ENCODE measurements at regions not wholly inside any gene's neighbourhood (a gene's known extent, or its start where the extent isn't known, plus 50 kb on each side); places are given as distances from the start of the nearest gene placed in this dataset.

GRCh38 chr6:92114091-92114675 is 1305.2 kb downstream of the EPHA7 start (continued):
- no peak for TF ChIP-seq CUX1 (IDR thresholded peaks at IDR 0.05; ENCODE audit: insufficient replicate concordance, low read depth, low read length)
- TF ChIP-seq BCL11A (IDR thresholded peaks at IDR 0.05; ENCODE audit: low read depth, low read length): no peak
- TF ChIP-seq ZBTB4 (CRISPR knock-in tag; IDR thresholded peaks at IDR 0.05): no peak
- no peak for TF ChIP-seq NFYA (IDR thresholded peaks at IDR 0.05; ENCODE audit: borderline replicate concordance, low read depth, low read length)
- no peak for TF ChIP-seq GATAD2B (conservative IDR thresholded peaks at IDR 0.05; ENCODE audit: low read depth)
- TF ChIP-seq STAT1 (conservative IDR thresholded peaks at IDR 0.05): no peak

All from GM12878 (cell line).